ENCODE measurements at regions not wholly inside any gene's neighbourhood (a gene's known extent, or its start where the extent isn't known, plus 50 kb on each side); places are given as distances from the start of the nearest gene placed in this dataset.
A peak's percentile ranks its signal among the peaks of the same experiment; 100 is the strongest.

DNA sequence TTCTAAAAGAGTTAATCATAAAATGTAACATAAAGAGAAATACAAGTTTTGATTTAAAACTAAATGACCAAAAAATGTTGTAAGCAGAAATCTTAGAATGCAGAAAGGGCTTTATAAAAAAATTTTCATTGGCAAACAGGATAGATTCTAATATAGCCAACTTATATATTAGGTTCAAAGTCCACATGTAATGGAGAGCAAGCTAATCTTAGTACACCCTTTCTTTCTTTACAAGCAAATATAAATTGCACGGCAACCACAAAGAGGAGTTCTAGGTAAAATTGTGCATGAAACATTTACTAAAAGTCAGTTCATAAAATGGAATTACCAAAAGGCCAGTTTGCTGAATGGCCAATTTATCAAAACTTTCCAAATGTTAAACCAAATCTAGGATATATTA lies 130.6 kb downstream of the NOL4 start:
- Histone ChIP-seq H3K9me2 (ENCODE audit: low read depth, low read length) (no peaks in the 10 kb centered on the region), H3K4me1 (ENCODE audit: insufficient read depth, low read length, severe bottlenecking) (no peaks in the 10 kb centered on the region), H3K9me3 (ENCODE audit: low read length) (no peaks in the 10 kb centered on the region), H4K20me1 (ENCODE audit: insufficient read depth, low read length) (no peaks in the 10 kb centered on the region), H3K9ac (ENCODE audit: low read length) (no peak overlapping the region), H3K4me2 (ENCODE audit: low read length) (no peak overlapping the region), H3K4me3 (ENCODE audit: low read depth, low read length, poor library complexity, severe bottlenecking) (no peak overlapping the region), H3K27ac (ENCODE audit: low read depth, low read length, poor library complexity, severe bottlenecking) (no peak overlapping the region), H3K27me3 (ENCODE audit: insufficient read depth, low read length) (no peaks in the 10 kb centered on the region), H3F3A (ENCODE audit: insufficient read depth, low read length) (no peaks in the 10 kb centered on the region), H3K79me2 (ENCODE audit: insufficient read depth, low read length) (no peaks in the 10 kb centered on the region), H2AFZ (ENCODE audit: low read length) (no peak overlapping the region), H3K36me3 (ENCODE audit: insufficient read depth, low read length) (no peaks in the 10 kb centered on the region)
- TF ChIP-seq, protein P1, sequence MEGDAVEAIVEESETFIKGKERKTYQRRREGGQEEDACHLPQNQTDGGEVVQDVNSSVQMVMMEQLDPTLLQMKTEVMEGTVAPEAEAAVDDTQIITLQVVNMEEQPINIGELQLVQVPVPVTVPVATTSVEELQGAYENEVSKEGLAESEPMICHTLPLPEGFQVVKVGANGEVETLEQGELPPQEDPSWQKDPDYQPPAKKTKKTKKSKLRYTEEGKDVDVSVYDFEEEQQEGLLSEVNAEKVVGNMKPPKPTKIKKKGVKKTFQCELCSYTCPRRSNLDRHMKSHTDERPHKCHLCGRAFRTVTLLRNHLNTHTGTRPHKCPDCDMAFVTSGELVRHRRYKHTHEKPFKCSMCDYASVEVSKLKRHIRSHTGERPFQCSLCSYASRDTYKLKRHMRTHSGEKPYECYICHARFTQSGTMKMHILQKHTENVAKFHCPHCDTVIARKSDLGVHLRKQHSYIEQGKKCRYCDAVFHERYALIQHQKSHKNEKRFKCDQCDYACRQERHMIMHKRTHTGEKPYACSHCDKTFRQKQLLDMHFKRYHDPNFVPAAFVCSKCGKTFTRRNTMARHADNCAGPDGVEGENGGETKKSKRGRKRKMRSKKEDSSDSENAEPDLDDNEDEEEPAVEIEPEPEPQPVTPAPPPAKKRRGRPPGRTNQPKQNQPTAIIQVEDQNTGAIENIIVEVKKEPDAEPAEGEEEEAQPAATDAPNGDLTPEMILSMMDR (IDR thresholded peaks at IDR 0.05; ENCODE audit: low read length) = no peak
- TF ChIP-seq EZH2 (IDR thresholded peaks at IDR 0.05; ENCODE audit: borderline replicate concordance, low read length) = no peak

DNA sequence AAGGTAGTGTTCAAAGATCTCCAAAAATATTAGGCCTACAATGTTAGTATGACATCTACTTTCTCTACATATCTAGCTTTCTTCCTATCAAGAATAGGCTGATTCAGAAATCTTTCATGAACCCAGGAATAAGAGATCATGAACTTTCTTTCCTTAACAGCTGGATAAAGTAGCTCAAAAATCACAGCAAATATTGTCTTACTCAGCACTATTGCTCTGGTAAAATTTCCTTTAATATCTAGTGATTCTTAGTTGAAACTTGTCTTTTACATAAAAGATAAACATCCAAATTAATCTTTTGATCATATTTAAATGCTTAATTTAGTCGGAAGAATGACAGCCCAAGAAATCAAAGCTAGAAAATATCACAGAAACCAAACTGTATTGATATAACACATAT lies 131.9 kb downstream of the NOL4 start:
- no peaks in the 10 kb centered on the region for H4K20me1 ChIP-seq (ENCODE audit: insufficient read depth, low read length)
- H3K4me3 ChIP-seq (ENCODE audit: low read depth, low read length, poor library complexity, severe bottlenecking) = no peak overlapping the region
- no peak overlapping the region for H3K27ac ChIP-seq (ENCODE audit: low read depth, low read length, poor library complexity, severe bottlenecking)
- H2AFZ ChIP-seq (ENCODE audit: low read length) = no peak overlapping the region
- TF ChIP-seq EZH2 (IDR thresholded peaks at IDR 0.05; ENCODE audit: borderline replicate concordance, low read length) = no peak
- TF ChIP-seq, protein P1 (IDR thresholded peaks at IDR 0.05; ENCODE audit: low read length) = no peak
- no peaks in the 10 kb centered on the region for H3K9me2 ChIP-seq (ENCODE audit: low read depth, low read length)
- H3F3A ChIP-seq (ENCODE audit: insufficient read depth, low read length) = no peaks in the 10 kb centered on the region
- H3K27me3 ChIP-seq (ENCODE audit: insufficient read depth, low read length) = no peaks in the 10 kb centered on the region
- no peak overlapping the region for H3K4me2 ChIP-seq (ENCODE audit: low read length)
- no peaks in the 10 kb centered on the region for H3K9me3 ChIP-seq (ENCODE audit: low read length)
- H3K4me1 ChIP-seq (ENCODE audit: insufficient read depth, low read length, severe bottlenecking) = no peaks in the 10 kb centered on the region
- no peaks in the 10 kb centered on the region for H3K79me2 ChIP-seq (ENCODE audit: insufficient read depth, low read length)
- no peak overlapping the region for H3K9ac ChIP-seq (ENCODE audit: low read length)
- no peaks in the 10 kb centered on the region for H3K36me3 ChIP-seq (ENCODE audit: insufficient read depth, low read length)

DNA sequence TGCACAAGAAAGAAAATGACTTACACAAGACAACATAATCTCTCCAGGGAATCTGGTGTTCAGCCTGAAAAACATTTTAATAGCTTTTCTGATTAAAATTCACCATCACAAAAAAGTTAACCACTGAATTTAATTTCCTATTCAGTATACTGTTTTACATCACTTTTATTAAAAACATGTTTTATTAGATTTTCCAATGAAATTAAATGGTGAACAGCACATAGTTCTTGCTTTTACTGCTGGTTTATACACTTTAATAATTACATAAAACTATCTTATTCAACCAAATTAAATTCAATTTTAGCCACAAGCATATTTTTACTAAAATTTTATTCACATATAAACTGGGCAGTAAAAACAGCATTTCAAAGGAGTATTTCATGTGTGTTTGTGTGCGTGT lies 138.3 kb downstream of the NOL4 start:
- TF ChIP-seq EZH2 (IDR thresholded peaks at IDR 0.05; ENCODE audit: borderline replicate concordance, low read length) = no peak
- Histone ChIP-seq H3K4me2 (ENCODE audit: low read length) (no peak overlapping the region), H3K9me3 (ENCODE audit: low read length) (no peaks in the 10 kb centered on the region), H4K20me1 (ENCODE audit: insufficient read depth, low read length) (no peaks in the 10 kb centered on the region), H3F3A (ENCODE audit: insufficient read depth, low read length) (no peaks in the 10 kb centered on the region), H3K27me3 (ENCODE audit: insufficient read depth, low read length) (no peaks in the 10 kb centered on the region), H3K9ac (ENCODE audit: low read length) (no peak overlapping the region), H3K79me2 (ENCODE audit: insufficient read depth, low read length) (no peaks in the 10 kb centered on the region), H3K36me3 (ENCODE audit: insufficient read depth, low read length) (no peaks in the 10 kb centered on the region), H2AFZ (ENCODE audit: low read length) (no peak overlapping the region), H3K4me1 (ENCODE audit: insufficient read depth, low read length, severe bottlenecking) (peaks cover 16% of the 10 kb centered on the region), H3K4me3 (ENCODE audit: low read depth, low read length, poor library complexity, severe bottlenecking) (no peak overlapping the region), H3K9me2 (ENCODE audit: low read depth, low read length) (no peaks in the 10 kb centered on the region), H3K27ac (ENCODE audit: low read depth, low read length, poor library complexity, severe bottlenecking) (no peak overlapping the region)

DNA sequence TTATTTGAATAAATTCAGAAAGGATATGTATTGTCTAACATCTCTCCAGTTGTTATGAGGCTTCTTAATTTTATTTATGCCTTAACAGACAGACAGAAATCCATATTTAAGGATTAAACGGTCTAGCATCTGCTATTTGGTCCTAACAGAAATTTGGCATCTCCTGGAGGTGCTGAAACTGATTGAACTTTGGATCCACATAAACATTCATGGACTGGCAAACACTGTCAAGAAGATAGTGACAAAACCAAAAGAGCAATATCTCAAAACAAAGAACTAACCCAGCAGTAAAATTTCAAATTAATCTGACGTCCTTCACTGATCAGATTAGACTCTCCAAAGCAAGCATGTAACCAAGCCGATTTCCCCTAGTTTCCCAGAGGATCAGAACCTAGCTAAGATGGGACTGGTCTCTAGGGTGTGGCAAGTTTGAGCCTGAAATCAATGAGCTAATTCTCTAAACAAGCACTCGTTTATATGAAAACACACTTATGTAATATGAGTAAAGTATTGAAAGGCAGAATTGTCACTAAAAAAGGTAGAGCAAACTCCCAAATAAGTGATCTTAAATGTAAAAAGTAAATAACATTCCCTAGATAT lies 139.5 kb downstream of the NOL4 start:
- Histone ChIP-seq H3F3A (ENCODE audit: insufficient read depth, low read length) (no peaks in the 10 kb centered on the region), H3K36me3 (ENCODE audit: insufficient read depth, low read length) (no peaks in the 10 kb centered on the region), H2AFZ (ENCODE audit: low read length) (0 out of 2 replicates have a peak overlapping the region, but pooled peaks have one; percentile 14), H3K4me3 (ENCODE audit: low read depth, low read length, poor library complexity, severe bottlenecking) (no peak overlapping the region), H3K9me3 (ENCODE audit: low read length) (no peaks in the 10 kb centered on the region), H4K20me1 (ENCODE audit: insufficient read depth, low read length) (no peaks in the 10 kb centered on the region), H3K4me1 (ENCODE audit: insufficient read depth, low read length, severe bottlenecking) (peaks cover 16% of the 10 kb centered on the region), H3K4me2 (ENCODE audit: low read length) (no peak overlapping the region), H3K27ac (ENCODE audit: low read depth, low read length, poor library complexity, severe bottlenecking) (no peak overlapping the region), H3K9ac (ENCODE audit: low read length) (no peak overlapping the region), H3K79me2 (ENCODE audit: insufficient read depth, low read length) (no peaks in the 10 kb centered on the region), H3K27me3 (ENCODE audit: insufficient read depth, low read length) (no peaks in the 10 kb centered on the region), H3K9me2 (ENCODE audit: low read depth, low read length) (no peaks in the 10 kb centered on the region)
- no peak for TF ChIP-seq EZH2 (IDR thresholded peaks at IDR 0.05; ENCODE audit: borderline replicate concordance, low read length)
- TF ChIP-seq, protein P1 (IDR thresholded peaks at IDR 0.05; ENCODE audit: low read length) = no peak

Data from OCI-LY1 (cell line).